NOMO-1 treated with DMSO at 0.1 percent for 48 hours (cell line): ENCODE measurements at regions not wholly inside any gene's neighbourhood (a gene's known extent, or its start where the extent isn't known, plus 50 kb on each side); places are given as distances from the start of the nearest gene placed in this dataset.

Experiments
- DNase-seq: peaks from one replicate; lab custom pipeline; 2025; ENCODE audit not compliant: unreplicated experiment; lab: John Stamatoyannopoulos, UW

DNA sequence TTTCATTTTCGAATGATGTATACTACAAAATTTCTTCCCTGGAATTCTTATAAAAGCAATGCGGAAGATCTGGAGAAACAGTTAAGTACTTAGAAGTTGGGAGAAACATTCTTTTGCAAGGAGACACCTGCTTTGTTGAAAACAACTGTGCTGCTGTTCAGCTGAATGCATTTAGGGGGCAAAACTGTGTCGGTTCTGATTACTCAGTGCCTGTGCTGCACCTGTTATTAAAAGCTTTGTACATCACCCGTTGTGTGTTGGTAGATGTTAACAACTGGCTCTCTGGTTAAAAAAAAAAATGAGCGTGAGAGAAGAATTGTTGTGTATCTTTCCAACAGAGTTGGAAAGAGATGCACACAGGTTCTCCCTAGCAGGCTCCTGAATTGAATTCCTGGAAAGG lies 184.1 kb upstream of the HHIP start:
- no peak for DNase-seq

- no peak for DNase-seq
Measured at GRCh38 chr4:144463236-144463635, 182.7 kb upstream of the HHIP start.

GRCh38 chr4:144463896-144464295 lies 182.1 kb upstream of the HHIP start:
- no peak for DNase-seq

DNA sequence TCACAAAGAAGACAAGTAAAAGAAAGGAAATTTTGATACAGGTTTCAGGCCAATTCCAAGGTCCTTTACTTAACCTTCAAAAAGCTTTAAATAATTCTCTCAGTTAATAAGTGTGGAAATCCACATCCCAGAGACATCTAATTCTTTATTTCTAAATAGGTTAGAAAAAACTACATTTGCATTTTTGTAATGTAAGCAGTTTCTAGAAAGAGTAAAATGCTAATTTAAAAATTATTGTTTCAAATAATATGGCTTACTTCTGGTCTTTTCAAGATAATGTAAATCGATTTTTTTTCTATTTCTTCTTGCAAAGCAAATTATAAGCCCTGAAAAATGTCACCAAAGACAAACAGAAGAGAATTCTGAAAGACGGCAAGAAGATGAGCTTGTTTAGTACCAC lies 180.4 kb upstream of the HHIP start:
- DNase-seq = no peak

DNA sequence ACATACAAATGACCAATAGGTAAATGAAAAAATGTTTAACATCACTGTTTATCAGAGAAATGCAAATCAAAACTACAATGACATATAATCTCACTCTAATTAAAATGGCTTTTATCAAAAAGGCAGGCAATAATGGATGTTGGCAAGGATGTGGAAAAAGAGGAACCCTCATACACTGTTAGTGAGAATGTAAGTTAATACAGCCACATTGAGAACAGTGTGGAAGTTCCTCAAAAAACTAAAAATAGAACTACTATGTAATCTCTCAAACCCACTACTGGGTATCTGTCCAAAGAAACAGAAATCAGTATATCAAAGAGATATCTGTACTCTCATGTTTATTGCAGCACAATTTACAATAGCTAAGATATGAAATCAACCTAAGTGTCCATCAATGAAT lies 165.9 kb upstream of the HHIP start:
- peak; percentile 78 for DNase-seq

DNA sequence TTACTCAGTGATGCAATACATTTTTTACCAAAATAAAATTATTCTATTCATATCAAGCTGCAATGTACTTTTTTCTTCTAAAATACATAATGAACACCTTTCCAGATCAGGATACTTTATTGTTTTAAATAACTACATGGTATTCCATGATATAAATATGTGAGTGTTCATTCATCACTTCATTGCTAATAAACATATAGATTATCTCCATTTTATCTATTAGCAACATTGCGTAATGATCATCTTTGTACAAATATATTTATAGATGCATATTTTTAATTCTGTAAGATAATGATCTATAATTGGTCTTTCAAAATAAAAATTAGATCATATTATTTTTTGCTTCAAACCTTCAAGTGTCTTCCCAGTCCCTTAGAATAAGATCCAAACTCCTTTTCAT lies 156.1 kb upstream of the HHIP start:
- DNase-seq = no peak

DNA sequence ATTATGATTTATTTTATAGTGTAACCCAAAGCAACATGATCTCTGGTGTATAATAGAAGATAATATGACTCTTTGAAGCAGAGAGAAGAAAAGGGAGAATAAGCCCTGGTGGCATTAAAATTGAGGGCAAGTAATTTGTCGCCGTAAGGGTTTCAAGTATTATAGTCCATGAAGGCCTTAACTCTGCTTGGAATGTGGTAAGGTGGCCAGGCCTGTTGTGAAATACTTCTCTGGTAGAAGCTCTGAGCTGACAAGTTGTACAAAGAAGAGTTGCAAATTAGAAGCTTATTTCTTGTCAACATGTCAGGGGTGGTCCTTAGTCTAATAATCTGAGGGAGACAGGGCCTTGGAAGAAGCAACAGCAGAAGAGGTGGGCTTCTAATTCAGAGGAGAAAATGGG lies 151.7 kb upstream of the HHIP start:
- no peak for DNase-seq

GRCh38 chr4:144495944-144496343 lies 150.0 kb upstream of the HHIP start:
- DNase-seq = no peak

DNA sequence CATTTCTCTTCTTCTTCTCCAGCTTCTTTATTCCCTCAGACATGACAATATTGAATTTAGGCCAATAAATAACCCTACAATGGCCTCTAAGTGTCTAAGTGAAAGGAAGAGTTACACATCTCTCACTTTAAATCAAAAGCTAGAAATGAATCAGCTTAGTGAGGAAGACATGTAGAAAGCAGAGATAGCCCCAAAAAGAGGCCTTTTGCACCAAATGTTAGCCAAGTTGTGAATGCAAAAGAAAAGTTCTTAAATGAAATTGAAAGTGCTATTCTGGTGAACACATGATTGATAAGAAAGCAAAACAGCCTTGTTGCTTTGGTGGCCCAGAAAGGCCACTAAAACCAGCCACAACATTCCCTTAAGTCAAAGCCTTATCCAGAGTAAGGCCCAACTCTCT lies 146.2 kb upstream of the HHIP start:
- no peak for DNase-seq

DNA sequence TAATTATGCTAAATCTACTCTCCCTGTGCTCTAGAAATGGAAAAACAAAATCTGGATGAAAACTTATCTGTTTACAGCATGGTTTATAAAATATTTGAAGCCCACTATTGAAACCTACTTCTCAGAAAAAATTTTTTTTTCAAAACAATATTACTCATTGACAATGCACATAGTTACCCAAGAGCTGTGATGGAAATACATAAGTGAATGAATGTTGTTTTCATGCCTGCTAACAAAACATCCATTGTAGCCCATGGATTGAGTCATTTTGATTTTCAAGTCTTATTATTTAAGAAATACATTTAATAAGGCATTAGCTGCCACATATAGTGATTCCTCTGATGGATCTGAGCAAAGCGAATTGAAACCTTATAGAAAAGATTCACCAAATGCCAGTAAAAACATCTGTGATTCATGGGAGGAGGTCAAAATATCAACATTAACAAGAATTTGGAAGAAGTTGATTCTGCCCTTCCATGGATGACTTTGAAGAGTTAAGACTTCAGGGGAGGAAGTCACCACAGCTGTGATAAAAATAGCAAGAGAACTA lies 144.7 kb upstream of the HHIP start:
- DNase-seq = peak; percentile 31

DNA sequence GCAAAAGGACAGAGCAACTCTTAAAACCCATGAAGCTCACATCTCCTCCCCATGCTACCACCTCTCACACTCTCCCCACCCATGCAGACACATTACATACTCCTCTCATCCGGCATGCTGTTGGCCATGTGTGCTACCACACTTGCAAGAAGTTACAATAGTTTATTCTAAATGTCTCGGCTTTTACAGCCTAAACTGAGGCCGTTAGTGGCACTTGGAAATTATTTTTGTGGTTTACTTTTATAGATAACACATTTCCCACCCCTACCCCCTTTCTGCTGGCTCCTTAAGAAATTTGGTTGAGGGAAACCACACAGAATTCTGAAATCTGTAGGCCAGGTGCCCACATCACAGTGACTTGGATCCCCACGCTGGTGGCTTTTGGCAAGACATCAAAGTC lies 141.1 kb upstream of the HHIP start:
- DNase-seq = no peak

DNA sequence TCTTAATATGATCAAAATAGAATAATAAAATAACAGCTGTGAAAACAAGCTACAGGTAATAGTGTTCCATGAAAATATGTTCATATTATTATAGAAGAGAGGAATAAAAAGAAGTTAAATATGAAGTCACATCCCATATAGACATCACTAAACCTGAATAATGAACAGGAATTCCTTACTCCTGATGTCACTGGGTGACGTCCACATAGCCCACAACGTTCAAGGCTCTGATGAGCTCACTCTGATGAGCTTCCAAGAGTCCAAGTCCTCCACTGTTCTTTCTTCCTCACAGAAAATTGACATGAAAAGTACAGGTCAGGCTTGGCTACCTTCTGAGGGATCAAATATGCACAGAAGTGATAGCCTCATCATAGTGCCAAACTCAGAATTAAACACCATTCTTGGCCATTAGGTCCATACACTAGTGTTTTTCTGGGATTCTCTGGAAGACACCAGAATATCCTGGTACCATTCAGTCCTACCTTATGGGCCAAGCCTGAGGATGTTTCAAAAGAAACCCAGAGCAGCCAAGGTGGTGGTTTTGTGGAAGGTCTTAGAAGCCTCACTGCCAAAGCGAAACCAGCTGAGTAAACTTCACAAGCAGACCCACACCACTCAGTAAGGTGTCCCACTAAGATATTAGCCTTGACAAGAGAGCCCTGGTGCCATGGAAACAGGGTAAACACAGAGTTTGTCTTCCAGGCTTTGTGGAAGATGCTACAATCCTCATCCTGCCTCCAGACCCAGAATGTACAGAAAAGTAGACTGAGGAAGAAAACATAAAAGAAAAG lies 138.4 kb upstream of the HHIP start:
- DNase-seq = no peak

DNA sequence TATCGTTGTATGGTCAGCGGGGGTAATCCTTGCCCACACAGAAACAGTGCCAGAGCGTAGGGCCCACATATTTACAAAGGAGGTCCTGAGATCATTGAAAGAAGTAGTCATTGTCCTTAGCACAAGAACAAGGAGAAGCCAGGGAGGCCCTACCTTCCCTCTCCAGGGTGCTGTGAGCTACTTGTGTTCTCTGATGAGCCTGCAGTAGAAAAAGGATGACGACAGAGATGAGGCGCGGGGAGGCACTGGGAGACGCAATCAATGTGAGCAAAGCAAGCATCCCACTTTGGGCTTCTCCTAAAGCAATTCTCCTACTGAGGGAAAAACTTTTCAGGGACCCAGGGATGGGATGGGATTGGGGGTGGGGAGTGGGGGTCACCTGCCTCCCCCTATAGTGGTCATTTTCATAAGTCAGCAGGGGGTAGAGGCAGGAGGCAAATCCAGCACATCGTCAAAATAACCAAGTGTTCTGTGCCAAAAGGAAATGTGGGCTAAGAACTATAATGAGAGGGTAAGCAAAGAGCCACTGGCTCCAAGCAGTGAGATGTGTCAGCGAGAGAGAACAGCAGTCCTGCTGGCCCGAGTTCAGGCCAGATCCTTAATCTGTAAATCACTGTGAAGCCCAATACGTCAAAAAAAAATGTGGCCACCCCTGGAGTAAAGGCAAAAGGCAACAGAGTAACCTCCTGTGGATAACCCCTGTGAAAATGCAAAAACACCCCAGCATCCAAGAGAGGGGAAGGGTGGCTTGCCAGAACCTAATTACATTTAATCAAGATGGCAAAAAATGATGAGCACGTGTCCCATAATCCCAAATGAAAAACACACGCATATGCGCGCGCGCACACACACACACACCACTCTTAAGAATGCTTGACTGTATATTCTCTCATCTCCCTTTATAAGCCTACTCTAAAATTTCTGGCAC lies 136.6 kb upstream of the HHIP start:
- no peak for DNase-seq

DNA sequence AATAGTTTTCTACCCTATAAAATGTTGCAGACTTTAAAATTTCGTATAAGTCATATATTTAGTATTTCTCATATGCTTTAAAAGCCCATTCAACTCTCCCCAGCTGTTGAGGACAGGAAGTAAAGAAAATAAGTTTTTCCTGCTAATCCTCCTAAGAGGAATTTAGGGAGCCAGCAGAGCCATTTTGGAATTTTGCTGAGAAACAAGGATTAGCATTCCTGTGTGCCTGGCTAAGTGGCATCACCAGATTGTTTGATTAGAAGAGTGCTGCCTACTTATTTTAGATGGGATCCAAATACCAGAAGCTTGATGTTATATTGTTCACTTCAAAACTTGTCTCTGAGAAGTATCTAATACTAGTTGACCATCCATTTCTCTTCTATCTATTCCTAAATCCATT lies 131.2 kb upstream of the HHIP start:
- DNase-seq = no peak

- DNase-seq = no peak
Measured at GRCh38 chr4:144518181-144518895, 127.6 kb upstream of the HHIP start.

DNA sequence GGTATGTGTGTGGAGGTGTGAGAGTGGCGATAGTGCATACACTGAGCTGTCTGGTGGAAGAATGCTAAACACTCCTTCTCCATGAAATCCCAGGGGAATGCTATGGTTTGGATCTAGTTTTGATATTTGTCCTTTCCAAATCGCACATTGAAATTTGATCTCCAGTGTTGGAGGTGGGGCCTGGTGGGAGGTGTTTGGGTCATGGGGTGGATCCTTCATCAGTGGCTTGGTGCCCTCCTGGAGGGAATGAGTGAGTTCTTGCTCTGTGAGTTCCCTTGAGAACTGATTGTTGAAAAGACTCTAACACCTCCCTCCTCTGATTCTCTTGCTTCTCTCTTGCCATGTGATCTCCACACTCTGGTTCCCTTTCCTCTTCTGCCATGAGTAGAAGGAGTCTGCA lies 114.1 kb upstream of the HHIP start:
- DNase-seq = no peak

GRCh38 chr4:144547678-144548298 lies 98.2 kb upstream of the HHIP start:
- peak; percentile 81 for DNase-seq

- no peak for DNase-seq
Measured at GRCh38 chr4:144556636-144557035, 89.3 kb upstream of the HHIP start.

GRCh38 chr4:144557404-144557803 lies 88.6 kb upstream of the HHIP start:
- DNase-seq = no peak

GRCh38 chr4:144562019-144562705 lies 83.8 kb upstream of the HHIP start:
- DNase-seq = no peak
